Neural crest cell (in vitro differentiated cells): ENCODE measurements at regions not wholly inside any gene's neighbourhood (a gene's known extent, or its start where the extent isn't known, plus 50 kb on each side); places are given as distances from the start of the nearest gene placed in this dataset.

ENCODE experiments used
- DNase-seq: peaks from one replicate; pipeline ENCODE4 v3.0.0; 2021; ENCODE audit warnings: low read depth, mixed read lengths, low spot score
- H3K27ac Mint-ChIP-seq: one replicate; pipeline ENCODE4 v1.8.0; 2021; ENCODE audit warnings: mild to moderate bottlenecking, mixed read lengths; ENCODE audit not compliant: unreplicated experiment
- H3K27me3 Mint-ChIP-seq: 2 replicates; pipeline ENCODE4 v1.8.0; 2021; ENCODE audit warnings: low read depth, mild to moderate bottlenecking, mixed read lengths
- H3K36me3 Mint-ChIP-seq: 2 replicates; pipeline ENCODE4 v1.8.0; 2021; ENCODE audit warnings: low read depth, mild to moderate bottlenecking, mixed read lengths
- H3K4me1 Mint-ChIP-seq: 2 replicates; pipeline ENCODE4 v1.8.0; 2021; ENCODE audit warnings: mixed read lengths
- H3K4me3 Mint-ChIP-seq: one replicate; pipeline ENCODE4 v1.8.0; 2021; ENCODE audit warnings: mild to moderate bottlenecking, mixed read lengths
- H3K9me3 Mint-ChIP-seq: 2 replicates; pipeline ENCODE4 v1.8.0; 2021; ENCODE audit warnings: mixed read lengths
- CTCF ChIP-seq: fragments of 200-600 bp; sonication (generic); conservative IDR thresholded peaks from 2 replicates; pipeline ENCODE4 v1.5.0; 2021; ENCODE audit warnings: antibody characterized with exemption, mild to moderate bottlenecking

- no peak for TF ChIP-seq CTCF
- Mint-ChIP-seq H3K4me1 (peaks cover 11% of the 10 kb centered on the region), H3K36me3 (no peaks in the 10 kb centered on the region), H3K4me3 (no peak overlapping the region), H3K9me3 (peaks cover 6% of the 10 kb centered on the region), H3K27me3 (peaks cover 17% of the 10 kb centered on the region), H3K27ac (no peak overlapping the region)
- no peak for DNase-seq
These were observed 138.3 kb downstream of the JCAD start for GRCh38 chr10:29921071-29921446.

DNA sequence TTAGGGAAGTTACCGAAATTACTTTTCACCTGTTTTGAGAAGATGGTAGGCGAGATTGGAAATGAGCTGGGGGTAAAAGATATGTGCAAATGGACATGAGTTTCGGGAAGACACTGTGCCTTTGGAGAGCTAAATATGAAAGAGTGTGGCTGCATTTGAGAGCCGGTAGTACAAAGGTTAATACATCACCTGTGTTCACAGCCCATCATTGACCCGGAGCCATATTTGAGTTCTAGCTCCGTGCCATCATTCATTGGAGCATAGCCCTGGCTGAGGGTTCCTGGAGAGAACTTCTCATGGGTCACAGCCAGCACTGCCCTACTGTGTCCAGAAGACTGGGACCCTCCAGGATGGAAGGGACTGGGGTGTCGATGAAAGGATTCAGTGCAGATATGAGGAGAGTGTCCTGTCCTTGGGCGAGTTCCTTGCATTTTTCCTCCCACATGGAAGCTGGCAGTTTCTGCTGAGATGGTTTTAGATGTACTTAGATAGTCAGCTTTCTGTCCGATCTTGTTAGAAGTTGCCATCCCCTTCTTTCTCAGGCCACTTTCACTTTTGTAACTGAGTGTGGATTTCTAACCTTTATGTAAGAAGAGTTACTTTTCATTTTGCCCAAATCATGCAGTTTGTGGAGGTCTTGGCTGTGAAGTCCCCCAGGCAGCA, 138.8 kb downstream of the JCAD start:
- TF ChIP-seq CTCF = no peak
- peaks cover 8% of the 10 kb centered on the region for H3K4me1 Mint-ChIP-seq
- DNase-seq = no peak
- H3K27me3 Mint-ChIP-seq = peaks cover 17% of the 10 kb centered on the region
- H3K27ac Mint-ChIP-seq = no peak overlapping the region
- no peak overlapping the region for H3K4me3 Mint-ChIP-seq
- H3K36me3 Mint-ChIP-seq = no peaks in the 10 kb centered on the region
- peaks cover 4% of the 10 kb centered on the region for H3K9me3 Mint-ChIP-seq

GRCh38 chr10:29918623-29919400, 140.6 kb downstream of the JCAD start:
- no peak for DNase-seq
- no peak for TF ChIP-seq CTCF
- H3K4me1 Mint-ChIP-seq = peaks cover 5% of the 10 kb centered on the region
- no peaks in the 10 kb centered on the region for H3K36me3 Mint-ChIP-seq
- H3K27ac Mint-ChIP-seq = no peak overlapping the region
- no peak overlapping the region for H3K4me3 Mint-ChIP-seq
- peaks cover 2% of the 10 kb centered on the region for H3K9me3 Mint-ChIP-seq
- peaks cover 17% of the 10 kb centered on the region for H3K27me3 Mint-ChIP-seq

DNA sequence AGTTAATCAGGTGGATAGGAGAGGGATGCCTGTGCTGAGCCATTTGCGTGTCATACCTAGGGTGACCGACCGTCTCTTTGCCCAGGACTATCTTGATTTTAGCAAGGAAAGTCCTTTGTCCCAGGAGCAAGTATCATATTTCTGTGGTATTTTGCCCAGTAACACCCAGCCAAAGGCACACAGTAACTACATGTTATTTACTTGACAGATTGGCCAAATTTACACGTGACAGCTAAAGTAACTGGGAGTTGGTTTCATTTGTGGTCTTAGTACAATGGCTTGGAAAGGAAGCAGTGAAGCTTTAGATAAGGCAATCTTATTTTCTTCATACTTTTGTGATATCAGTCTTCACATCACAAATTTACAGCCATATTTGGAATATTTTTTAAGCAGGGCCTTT, 142.1 kb downstream of the JCAD start:
- H3K27ac Mint-ChIP-seq = no peak overlapping the region
- H3K4me1 Mint-ChIP-seq = peaks cover 2% of the 10 kb centered on the region
- peaks cover 2% of the 10 kb centered on the region for H3K9me3 Mint-ChIP-seq
- DNase-seq = no peak
- TF ChIP-seq CTCF = no peak
- H3K4me3 Mint-ChIP-seq = no peak overlapping the region
- peaks cover 17% of the 10 kb centered on the region for H3K27me3 Mint-ChIP-seq
- H3K36me3 Mint-ChIP-seq = no peaks in the 10 kb centered on the region

DNA sequence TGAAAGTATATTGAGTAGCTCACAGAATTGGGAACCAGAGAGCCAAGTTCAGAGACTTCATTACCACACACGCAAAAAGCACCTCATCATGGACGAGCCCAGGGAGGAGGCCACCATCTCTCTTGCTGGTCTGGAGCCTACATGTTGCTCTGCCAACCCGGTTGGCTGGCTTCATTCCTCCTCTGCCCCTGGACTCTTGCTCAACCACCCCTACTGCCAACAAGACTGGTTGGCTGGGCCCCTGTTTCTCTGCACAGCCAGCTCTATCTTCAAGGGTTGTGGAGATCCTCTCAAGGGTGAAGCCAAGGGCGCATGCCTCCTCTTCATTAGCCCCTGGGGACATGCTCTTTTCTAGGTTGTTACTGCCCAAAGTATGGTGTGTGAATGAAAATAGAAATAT, 142.7 kb downstream of the JCAD start:
- TF ChIP-seq CTCF = no peak
- Mint-ChIP-seq H3K4me3 (no peak overlapping the region), H3K36me3 (no peaks in the 10 kb centered on the region), H3K9me3 (peaks cover 2% of the 10 kb centered on the region), H3K27me3 (peaks cover 17% of the 10 kb centered on the region), H3K4me1 (no peaks in the 10 kb centered on the region), H3K27ac (no peak overlapping the region)
- no peak for DNase-seq
